ENCODE measurements at regions not wholly inside any gene's neighbourhood (a gene's known extent, or its start where the extent isn't known, plus 50 kb on each side); places are given as distances from the start of the nearest gene placed in this dataset.

- Histone ChIP-seq H3K9me3 (no peaks in the 10 kb centered on the region), H3K36me3 (ENCODE audit: control insufficient read depth, insufficient read depth, low read length) (no peaks in the 10 kb centered on the region), H3K4me1 (peaks cover 4% of the 10 kb centered on the region; the same call in 1 of the 2 replicates), H3K27me3 (replicated peaks; ENCODE audit: control insufficient read depth, insufficient read depth, low read length) (no peaks in the 10 kb centered on the region; the same call in 1 of the 2 replicates), H3K4me3 (ENCODE audit: low read depth, low read length) (no peak overlapping the region)
- Mint-ChIP-seq H3K9me3 (ENCODE audit: unreplicated experiment) (no peaks in the 10 kb centered on the region), H3K4me1 (ENCODE audit: low read depth, unreplicated experiment) (peaks cover 2% of the 10 kb centered on the region), H3K27me3 (ENCODE audit: insufficient read depth, unreplicated experiment) (peaks cover 7% of the 10 kb centered on the region), H3K4me3 (ENCODE audit: unreplicated experiment) (no peak overlapping the region), H3K36me3 (ENCODE audit: insufficient read depth, unreplicated experiment) (no peaks in the 10 kb centered on the region), H3K27ac (ENCODE audit: unreplicated experiment) (no peak overlapping the region)
- CTCF ChIA-PET: no interaction called here
- TF ChIP-seq, protein P1, sequence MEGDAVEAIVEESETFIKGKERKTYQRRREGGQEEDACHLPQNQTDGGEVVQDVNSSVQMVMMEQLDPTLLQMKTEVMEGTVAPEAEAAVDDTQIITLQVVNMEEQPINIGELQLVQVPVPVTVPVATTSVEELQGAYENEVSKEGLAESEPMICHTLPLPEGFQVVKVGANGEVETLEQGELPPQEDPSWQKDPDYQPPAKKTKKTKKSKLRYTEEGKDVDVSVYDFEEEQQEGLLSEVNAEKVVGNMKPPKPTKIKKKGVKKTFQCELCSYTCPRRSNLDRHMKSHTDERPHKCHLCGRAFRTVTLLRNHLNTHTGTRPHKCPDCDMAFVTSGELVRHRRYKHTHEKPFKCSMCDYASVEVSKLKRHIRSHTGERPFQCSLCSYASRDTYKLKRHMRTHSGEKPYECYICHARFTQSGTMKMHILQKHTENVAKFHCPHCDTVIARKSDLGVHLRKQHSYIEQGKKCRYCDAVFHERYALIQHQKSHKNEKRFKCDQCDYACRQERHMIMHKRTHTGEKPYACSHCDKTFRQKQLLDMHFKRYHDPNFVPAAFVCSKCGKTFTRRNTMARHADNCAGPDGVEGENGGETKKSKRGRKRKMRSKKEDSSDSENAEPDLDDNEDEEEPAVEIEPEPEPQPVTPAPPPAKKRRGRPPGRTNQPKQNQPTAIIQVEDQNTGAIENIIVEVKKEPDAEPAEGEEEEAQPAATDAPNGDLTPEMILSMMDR (IDR thresholded peaks at IDR 0.05; ENCODE audit: insufficient read depth in 1 of 2, low read depth in 1 of 2, low read length in 1 of 2, severe bottlenecking in 1 of 2, unreplicated experiment in 1 of 2): no peak
- POLR2A ChIA-PET: no interaction called here
- BruUV-seq (replicated peaks): no TSS peak
- intact Hi-C loops (cut with micrococcal nuclease; ENCODE audit: unreplicated experiment): no loop called here
- DNase-seq: no peak
Observed at GRCh38 chr2:129881786-129882396, 97.6 kb upstream of the RAB6C start.

DNA sequence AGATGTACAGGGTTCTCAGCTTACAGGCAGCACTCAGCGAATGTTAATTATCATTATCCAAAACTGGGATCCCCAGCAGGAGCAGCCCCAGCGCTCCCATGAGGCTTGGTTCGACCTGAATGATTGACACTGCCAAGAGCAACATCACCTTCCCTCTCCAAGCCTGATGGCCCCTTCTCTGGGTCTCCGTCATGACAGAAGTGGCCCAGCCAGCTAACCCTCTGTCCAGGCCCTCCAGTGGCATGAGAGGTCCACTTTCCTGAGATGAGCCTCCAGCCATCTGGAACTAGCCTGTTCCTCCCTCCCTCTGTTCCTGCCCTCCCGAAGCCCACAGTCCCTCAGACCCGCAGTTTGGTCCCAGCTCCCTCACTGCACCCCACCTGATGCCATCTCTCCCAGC is 97.0 kb upstream of the RAB6C start:
- POLR2A ChIA-PET: no interaction called here
- CTCF ChIA-PET: no interaction called here
- H3K27ac Mint-ChIP-seq (ENCODE audit: unreplicated experiment): no peak overlapping the region

GRCh38 chr2:129883121-129883520 is 96.3 kb upstream of the RAB6C start:
- BruUV-seq (replicated peaks): no TSS peak
- no peak overlapping the region for H3K4me3 Mint-ChIP-seq (ENCODE audit: unreplicated experiment)
- POLR2A ChIA-PET: no interaction called here
- no peak overlapping the region for H3K27ac Mint-ChIP-seq (ENCODE audit: unreplicated experiment)
- peaks cover 8% of the 10 kb centered on the region for H3K27me3 Mint-ChIP-seq (ENCODE audit: insufficient read depth, unreplicated experiment)
- no peaks in the 10 kb centered on the region for H3K4me1 Mint-ChIP-seq (ENCODE audit: low read depth, unreplicated experiment)
- Histone ChIP-seq H3K27me3 (replicated peaks; ENCODE audit: control insufficient read depth, insufficient read depth, low read length) (no peaks in the 10 kb centered on the region; the same call in 1 of the 2 replicates), H3K4me1 (peaks cover 4% of the 10 kb centered on the region; the same call in 1 of the 2 replicates), H3K9me3 (no peaks in the 10 kb centered on the region), H3K36me3 (ENCODE audit: control insufficient read depth, insufficient read depth, low read length) (no peaks in the 10 kb centered on the region), H3K4me3 (ENCODE audit: low read depth, low read length) (no peak overlapping the region)
- TF ChIP-seq, protein P1 (IDR thresholded peaks at IDR 0.05; ENCODE audit: insufficient read depth in 1 of 2, low read depth in 1 of 2, low read length in 1 of 2, severe bottlenecking in 1 of 2, unreplicated experiment in 1 of 2): no peak
- no peaks in the 10 kb centered on the region for H3K9me3 Mint-ChIP-seq (ENCODE audit: unreplicated experiment)
- DNase-seq: no peak
- intact Hi-C loops (cut with micrococcal nuclease; ENCODE audit: unreplicated experiment): no loop called here
- CTCF ChIA-PET: no interaction called here
- no peaks in the 10 kb centered on the region for H3K36me3 Mint-ChIP-seq (ENCODE audit: insufficient read depth, unreplicated experiment)

More for the DNA sequence above, 97.0 kb upstream of the RAB6C start:
- H3K4me3 ChIP-seq (ENCODE audit: low read depth, low read length): no peak overlapping the region
- H3K27me3 ChIP-seq (replicated peaks; ENCODE audit: control insufficient read depth, insufficient read depth, low read length): no peaks in the 10 kb centered on the region; the same call in 1 of the 2 replicates
- H3K4me3 Mint-ChIP-seq (ENCODE audit: unreplicated experiment): no peak overlapping the region
- H3K9me3 ChIP-seq: no peaks in the 10 kb centered on the region
- TF ChIP-seq, protein P1 (IDR thresholded peaks at IDR 0.05; ENCODE audit: insufficient read depth in 1 of 2, low read depth in 1 of 2, low read length in 1 of 2, severe bottlenecking in 1 of 2, unreplicated experiment in 1 of 2): no peak
- peaks cover 6% of the 10 kb centered on the region for H3K27me3 Mint-ChIP-seq (ENCODE audit: insufficient read depth, unreplicated experiment)
- intact Hi-C loops (cut with micrococcal nuclease; ENCODE audit: unreplicated experiment): no loop called here
- H3K4me1 Mint-ChIP-seq (ENCODE audit: low read depth, unreplicated experiment): no peaks in the 10 kb centered on the region
- no peaks in the 10 kb centered on the region for H3K36me3 Mint-ChIP-seq (ENCODE audit: insufficient read depth, unreplicated experiment)
- H3K9me3 Mint-ChIP-seq (ENCODE audit: unreplicated experiment): no peaks in the 10 kb centered on the region
- H3K4me1 ChIP-seq: peaks cover 4% of the 10 kb centered on the region; the same call in 1 of the 2 replicates
- no peak for DNase-seq
- no TSS peak for BruUV-seq (replicated peaks)
- no peaks in the 10 kb centered on the region for H3K36me3 ChIP-seq (ENCODE audit: control insufficient read depth, insufficient read depth, low read length)

All from Caco-2 (cell line).